HS-27A (cell line): ENCODE measurements at regions not wholly inside any gene's neighbourhood (a gene's known extent, or its start where the extent isn't known, plus 50 kb on each side); places are given as distances from the start of the nearest gene placed in this dataset.
"Not testable (repeated sequence)": the region's sequence is repeated elsewhere in the genome, so short reads cannot be mapped to it uniquely, and the experiment has no call there.

Experiments used
- DNase-seq: peaks from one replicate; pipeline ENCODE4 v3.0.0-alpha.2; 2012; ENCODE audit warnings: low read depth, missing footprints

- no peak for DNase-seq
These were observed 51.5 kb upstream of the DDR1 start for GRCh38 chr6:30832864-30833263.

GRCh38 chr6:30830438-30830837 is 53.9 kb upstream of the DDR1 start:
- no peak for DNase-seq

DNA sequence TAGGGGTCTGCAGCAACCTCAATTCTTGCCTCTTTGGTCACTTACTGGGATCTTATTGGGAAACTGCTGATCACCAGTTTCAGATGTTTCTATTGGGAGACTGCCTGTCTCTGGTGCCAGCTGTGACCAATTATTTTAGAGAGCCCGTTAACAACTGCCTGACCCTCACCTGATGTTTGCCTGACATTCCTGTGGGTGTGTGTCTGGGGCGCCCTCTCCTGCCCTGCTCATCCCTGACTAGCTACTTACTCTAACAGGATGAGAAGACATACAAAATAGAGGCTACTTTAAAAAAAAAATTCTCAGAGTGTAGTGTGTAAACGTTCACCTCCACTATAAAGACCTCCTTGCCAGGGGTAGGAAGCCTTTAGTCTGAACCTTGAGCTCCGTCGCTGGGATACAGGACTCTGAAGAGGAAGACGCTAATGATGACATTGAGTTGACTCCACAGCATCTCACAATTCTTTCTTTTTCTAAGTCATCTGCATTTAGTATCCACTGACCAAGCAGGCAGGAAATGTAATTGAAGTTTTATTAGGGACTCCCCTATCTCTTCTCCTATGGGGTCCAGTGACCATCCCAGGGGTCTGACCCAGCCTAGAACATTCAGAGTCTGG is 54.6 kb upstream of the DDR1 start:
- DNase-seq, result no peak

DNA sequence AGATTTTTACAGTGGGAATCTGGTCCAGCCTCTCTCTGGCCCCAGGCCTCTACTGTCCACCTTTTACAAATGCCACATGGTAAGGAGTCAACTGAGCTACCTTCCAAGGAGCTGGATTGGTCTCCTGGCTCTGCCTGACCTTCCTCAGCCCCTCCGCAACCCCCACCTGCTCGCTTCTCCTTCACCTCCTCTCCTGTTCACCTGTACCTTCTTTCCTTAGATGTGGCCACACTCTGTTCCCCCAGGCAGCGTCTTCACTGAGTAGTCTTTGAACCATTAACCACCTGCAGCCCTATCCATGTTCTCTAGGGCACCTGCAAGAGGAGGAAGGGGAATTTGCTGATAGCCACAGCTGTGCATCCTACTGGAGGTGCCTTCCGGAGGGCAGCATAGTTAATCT is 55.3 kb upstream of the DDR1 start:
- DNase-seq, result no peak

DNA sequence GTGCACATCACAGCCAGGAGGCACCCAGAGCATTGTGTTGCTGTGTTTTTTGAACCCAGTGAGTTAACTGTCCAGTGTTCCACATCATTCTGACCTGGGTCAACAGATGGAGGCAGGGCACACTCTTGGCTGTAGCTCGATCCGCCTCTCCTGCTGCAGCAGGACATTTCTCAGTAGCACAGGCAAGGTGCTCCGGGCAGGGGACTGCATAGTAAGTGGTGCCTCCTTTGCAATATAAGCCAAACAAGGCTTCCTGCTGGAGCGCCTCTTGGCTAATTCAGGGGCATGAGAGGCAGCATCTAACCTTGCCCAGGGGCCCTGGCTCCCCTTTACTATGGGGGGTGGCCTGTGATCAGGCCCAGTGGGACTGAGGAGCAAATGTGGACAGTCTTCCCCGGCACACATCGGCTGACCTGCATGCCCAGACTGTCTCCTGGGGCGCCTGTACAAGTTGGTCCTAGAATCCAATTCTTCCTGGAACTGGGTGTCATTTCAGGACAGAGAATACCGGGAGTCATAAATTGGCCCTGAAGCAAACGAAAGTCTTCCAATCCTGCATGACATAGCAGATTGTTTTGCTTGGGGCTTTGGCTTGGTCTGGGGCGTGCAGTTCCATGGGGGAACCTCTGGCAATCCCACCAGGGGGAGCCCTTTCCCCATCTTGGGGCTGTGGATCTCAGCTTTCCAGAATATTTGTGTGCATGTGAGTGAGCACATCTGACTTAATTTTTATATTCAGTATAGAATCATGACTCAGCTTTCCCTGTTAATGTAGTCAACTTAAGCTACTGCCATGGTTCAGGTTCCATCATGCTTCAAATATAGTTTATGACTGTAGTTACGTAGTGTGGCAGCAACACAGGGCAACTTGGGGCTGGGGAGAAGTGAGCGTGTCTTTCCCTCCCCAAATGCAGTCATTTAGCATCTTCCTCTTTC is 56.0 kb upstream of the DDR1 start:
- DNase-seq, result peak; percentile 75

- no peak for DNase-seq
These were observed 57.4 kb upstream of the DDR1 start for GRCh38 chr6:30826961-30827342.

DNA sequence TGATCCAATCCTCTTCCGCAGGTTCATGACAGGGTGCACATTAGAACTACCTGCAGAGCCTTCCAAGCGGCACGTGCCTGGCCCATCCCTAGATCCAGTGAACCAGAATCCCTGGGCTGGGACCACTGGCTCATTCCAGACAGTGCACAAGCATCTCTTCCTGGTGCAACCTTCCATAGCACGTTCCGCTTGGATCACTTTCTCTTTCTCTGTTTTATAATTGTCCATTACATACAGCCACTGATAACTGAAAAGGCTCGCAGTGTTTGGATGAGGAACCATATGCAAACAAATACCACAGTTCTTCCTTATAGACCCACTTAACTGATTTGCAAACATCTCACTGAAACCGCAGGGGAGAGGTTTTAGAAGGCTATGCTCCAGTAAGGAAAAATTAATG is 59.6 kb upstream of the DDR1 start:
- no peak for DNase-seq

DNA sequence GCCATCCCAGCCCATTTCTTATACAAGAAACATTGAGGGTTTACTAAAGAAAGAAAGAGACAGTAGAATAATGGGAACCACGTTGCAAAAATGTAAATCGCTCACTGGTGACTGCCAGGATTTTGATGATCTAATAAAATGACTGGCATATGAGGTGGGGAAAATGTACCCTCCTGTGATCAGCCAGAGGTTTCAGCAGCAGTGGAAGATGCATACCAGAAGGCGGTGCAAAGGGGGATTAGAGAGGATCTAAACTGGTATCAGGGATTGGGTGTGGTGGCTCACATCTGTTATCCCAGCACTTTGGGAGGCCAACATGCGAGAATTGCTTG is 60.8 kb upstream of the DDR1 start:
- no peak for DNase-seq

DNA sequence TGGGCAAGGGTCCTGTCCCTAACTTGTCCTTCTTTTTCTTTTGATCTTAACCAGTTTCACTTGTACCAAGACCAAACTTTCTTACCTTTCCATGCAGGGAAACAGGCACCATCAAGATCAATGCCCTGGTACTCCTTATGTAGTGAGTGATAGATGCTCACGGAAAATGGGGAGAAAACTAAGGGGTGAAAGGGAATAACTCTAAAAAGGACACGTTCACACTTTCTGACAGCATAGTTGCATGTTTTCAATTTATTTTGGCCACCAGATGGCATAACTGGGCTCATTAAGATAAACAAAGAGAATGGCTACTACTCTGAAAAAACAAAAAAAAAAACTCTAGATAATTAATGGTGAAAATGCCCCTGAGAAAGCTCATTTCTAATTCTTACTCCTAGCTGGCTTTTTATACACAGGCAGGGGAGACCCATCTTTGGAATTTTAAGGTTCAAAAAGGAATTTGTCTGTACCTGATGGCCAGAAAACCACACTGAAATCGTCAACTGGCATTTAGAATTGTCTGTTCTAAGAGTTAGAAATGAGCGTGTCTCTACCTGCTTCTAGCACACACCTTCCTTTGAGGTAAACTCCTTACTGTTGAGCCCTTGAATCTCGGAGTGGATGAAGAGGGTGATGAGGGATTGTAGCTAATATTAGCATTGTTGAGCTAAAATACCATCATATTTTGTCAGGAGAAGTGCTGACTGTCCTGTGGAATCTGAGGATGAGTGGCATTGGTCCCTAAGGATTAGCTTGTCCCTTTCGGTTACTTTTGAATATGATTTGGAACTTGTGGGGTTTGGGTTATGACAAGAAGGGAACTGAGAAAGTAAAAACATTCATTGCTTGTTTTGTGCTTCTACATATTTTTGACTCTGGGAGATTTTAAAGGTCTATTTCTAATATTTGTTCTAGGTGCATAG is 62.2 kb upstream of the DDR1 start:
- no peak for DNase-seq

- DNase-seq, result peak; percentile 79
These were observed 64.1 kb upstream of the DDR1 start for GRCh38 chr6:30820193-30820592.

- no peak for DNase-seq
These were observed 64.9 kb upstream of the DDR1 start for GRCh38 chr6:30819297-30819917.

- no peak for DNase-seq
These were observed 65.9 kb upstream of the DDR1 start for GRCh38 chr6:30818391-30818841.

DNA sequence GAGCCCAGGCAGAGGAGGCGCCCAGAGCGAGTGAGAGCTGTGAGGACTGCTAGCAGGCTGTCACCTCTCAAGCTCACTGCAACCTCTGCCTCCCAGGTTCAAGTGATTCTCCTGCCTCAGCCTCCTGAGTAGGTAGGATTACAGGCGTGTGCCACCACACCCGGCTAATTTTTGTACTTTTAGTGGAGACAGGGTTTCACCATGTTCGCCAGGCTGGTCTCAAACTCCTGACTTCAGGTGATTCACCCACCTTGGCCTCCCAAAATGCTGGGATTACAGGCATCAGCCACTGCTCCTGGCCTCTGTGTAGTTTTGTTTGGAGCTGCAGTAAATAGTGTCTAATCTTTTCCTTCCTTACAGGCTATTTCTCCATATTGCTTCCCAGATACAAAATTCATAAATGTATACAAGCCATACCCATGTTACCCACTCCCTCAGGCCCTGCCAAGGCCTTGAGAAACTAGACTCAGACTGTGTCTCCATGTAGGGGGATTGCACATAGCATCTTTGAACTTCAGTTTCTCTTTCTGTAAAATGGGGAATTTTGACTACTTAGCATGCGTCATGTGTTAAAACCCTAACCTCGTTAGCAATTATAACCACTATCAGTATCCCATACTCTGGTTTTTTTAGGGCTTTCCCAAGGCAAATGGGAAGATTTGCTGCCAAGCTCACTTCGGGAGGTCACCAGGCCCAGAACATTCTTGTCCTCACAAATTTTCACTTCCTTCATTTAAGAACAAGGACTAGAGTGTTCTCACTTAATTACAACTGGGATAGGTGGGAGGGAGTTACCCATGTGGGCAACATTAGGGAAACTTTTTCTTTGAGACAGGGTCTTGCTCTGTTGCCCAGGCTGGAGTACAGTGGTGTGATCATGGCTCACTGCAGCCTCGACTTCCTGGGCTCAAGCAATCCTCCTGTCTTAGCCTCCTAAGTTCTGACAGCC is 67.3 kb upstream of the DDR1 start:
- DNase-seq, result no peak

DNA sequence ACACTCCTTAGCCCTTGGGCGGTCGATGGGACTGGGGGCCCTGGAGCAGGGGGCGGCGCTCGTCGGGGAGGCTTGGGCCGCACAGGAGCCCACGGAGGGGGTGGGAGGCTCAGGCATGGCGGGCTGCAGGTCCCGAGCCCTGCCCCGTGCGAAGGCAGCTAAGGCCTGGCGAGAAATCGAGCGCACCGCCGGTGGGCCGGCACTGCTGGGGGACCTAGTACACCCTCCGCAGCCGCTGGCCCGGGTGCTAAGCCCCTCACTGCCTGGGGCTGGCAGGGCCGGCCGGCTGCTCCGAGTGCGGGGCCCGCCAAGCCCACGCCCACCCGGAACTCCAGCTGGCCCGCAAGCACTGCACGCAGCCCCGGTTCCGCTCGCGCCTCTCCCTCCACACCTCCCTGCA is 68.0 kb upstream of the DDR1 start:
- DNase-seq, result not testable (repeated sequence)

- not testable (repeated sequence) for DNase-seq
These were observed 69.1 kb upstream of the DDR1 start for GRCh38 chr6:30815041-30815742.

GRCh38 chr6:30814146-30815040 is 69.9 kb upstream of the DDR1 start:
- peak; percentile 75 for DNase-seq

DNA sequence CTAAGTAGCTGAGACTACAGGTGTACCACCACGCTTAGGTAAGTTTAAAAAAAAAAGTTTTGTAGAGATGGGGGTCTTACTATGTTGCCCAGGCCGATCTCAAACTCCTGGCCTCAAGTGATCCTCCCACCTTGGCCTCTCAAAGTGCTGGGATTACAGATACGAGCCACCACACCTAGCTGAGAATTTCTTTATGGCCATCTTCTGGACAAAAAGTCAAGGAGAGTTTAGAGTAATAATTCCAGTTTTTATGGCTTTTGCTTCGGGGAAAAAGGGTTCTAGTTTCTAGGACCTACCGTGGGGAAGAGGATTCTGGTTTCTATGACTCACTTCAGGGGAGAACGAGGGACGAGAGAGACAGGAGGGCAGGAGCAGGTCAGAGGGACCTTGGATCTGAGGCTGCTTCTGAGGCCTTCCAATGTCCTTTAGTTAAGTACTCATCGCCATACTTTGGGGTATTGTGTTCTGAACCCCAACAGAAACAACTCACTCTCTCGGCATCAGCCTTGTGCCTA is 69.3 kb upstream of the IER3 start:
- DNase-seq, result no peak

DNA sequence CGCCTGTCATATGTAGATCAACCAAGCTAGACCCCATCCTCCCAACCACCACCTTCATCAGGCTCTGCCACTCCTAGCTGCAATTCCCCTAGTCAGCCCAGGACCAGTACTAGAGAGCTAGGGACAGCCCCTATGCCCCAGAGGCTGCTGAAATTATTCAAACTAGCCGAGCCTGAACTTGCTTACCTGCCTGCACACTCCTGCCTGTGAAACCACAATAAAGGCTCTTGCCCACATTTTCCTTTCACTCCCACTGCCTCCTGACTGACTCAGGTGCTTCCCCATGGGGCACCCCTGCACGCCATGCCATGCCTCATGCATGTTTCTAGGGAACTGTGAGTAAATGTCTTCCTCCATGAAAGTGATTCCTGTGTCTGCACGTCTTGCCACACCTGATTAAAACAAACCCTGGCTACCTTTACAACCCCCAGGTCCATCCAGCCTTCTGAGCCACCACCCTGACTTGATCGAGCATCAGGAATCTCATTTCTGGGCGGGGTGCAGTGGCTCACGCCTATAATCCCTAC is 66.5 kb upstream of the IER3 start:
- no peak for DNase-seq

DNA sequence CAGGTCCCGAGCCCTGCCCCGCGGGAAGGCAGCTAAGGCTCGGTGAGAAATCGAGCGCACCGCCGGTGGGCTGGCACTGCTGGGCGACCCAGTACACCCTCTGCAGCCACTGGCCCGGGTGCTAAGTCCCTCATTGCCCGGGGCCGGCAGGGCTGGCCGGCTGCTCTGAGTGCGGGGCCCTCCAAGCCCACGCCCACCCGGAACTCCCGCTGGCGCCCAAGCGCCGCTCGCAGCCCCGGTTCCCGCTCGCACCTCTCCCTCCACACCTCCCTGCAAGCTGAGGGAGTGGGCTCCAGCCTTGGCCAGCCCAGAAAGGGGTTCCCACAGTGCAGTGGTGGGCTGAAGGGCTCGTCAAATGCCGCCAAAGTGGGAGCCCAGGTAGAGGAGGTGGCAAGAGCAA is 63.2 kb upstream of the IER3 start:
- DNase-seq, result not testable (repeated sequence)
